ENCODE measurements at regions not wholly inside any gene's neighbourhood (a gene's known extent, or its start where the extent isn't known, plus 50 kb on each side); places are given as distances from the start of the nearest gene placed in this dataset.

- TF ChIP-seq, protein P1, sequence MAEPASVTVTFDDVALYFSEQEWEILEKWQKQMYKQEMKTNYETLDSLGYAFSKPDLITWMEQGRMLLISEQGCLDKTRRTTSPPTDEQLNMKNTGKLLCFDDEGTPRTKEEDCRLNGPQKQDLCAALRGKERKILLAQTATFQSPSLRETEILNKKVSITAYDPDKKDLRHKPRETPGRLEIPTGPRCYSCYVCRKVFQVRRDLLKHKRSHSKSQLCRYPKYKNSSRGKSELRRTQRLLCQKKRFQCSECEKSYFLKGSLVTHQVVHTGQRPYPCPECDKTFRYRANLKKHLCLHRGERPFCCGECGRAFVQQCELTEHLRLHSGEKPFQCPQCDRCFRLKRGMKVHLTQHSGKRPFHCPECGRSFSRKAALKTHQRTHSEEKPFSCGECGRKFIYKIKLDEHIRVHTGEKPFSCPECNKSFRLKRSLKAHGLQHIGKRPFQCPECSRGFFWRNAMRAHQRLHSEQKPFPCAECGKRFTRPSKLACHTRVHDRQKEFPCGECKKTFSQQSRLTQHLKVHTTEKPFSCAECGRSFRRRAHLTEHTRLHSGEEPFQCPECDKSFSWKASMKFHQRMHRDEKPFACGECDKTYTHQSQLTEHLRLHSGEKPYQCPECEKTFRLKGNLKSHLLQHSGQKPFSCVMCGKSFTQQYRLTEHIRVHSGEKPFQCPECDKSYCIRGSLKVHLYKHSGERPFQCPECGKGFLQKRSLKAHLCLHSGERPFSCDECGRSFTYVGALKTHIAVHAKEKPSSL (CRISPR knock-in tag; conservative IDR thresholded peaks at IDR 0.05) = no peak
- TF ChIP-seq, protein P2, sequence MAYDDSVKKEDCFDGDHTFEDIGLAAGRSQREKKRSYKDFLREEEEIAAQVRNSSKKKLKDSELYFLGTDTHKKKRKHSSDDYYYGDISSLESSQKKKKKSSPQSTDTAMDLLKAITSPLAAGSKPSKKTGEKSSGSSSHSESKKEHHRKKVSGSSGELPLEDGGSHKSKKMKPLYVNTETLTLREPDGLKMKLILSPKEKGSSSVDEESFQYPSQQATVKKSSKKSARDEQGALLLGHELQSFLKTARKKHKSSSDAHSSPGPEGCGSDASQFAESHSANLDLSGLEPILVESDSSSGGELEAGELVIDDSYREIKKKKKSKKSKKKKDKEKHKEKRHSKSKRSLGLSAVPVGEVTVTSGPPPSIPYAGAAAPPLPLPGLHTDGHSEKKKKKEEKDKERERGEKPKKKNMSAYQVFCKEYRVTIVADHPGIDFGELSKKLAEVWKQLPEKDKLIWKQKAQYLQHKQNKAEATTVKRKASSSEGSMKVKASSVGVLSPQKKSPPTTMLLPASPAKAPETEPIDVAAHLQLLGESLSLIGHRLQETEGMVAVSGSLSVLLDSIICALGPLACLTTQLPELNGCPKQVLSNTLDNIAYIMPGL (CRISPR knock-in tag; IDR thresholded peaks at IDR 0.05) = no peak
- TF ChIP-seq NR1H2 (CRISPR knock-in tag; IDR thresholded peaks at IDR 0.05) (no peak), ZNF219 (CRISPR knock-in tag; IDR thresholded peaks at IDR 0.05; ENCODE audit: borderline replicate concordance) (no peak), CREB1 (CRISPR knock-in tag; IDR thresholded peaks at IDR 0.05) (no peak), SP1 (CRISPR knock-in tag; conservative IDR thresholded peaks at IDR 0.05) (no peak), FOXP4 (CRISPR knock-in tag; IDR thresholded peaks at IDR 0.05) (no peak), ATF1 (CRISPR knock-in tag; IDR thresholded peaks at IDR 0.05) (no peak)
Measured at GRCh38 chr4:124566030-124566429, 146.5 kb downstream of the ANKRD50 start (continued).

DNA sequence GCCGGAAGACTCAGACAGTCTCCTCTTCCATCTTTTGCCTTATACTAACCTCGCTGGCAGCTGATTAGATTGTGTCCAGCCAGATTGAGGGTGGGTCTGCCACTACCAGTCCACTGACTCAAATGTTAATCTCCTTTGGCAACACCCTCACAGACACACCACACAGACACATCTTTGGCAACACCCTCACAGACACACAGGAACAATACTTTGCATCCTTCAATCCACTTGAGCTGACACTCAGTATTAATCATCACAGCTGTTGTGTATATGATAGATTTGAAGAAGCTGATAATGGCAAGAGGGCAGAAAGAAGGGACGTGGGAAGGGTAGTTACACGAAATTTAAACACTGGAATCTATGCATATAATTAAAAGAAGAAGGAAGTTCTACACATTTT lies 139.5 kb downstream of the ANKRD50 start:
- DNase-seq (ENCODE audit: low spot score) = no peak
- Mint-ChIP-seq H3K9me3 (peaks cover 10% of the 10 kb centered on the region), H3K4me1 (no peaks in the 10 kb centered on the region), H3K27ac (no peak overlapping the region), H3K4me3 (no peak overlapping the region), H3K36me3 (peaks cover 3% of the 10 kb centered on the region), H3K27me3 (ENCODE audit: low read depth) (no peaks in the 10 kb centered on the region)
- CTCF ChIA-PET = interaction anchor here (0.7 kb wide), 1 partner anchor 58 kb away, joined by 4 read pairs; no protein-coding TSS in a partner anchor
- POLR2A ChIA-PET = no interaction called here
- TF ChIP-seq MLX (CRISPR knock-in tag; IDR thresholded peaks at IDR 0.05) (no peak), RELA (CRISPR knock-in tag; IDR thresholded peaks at IDR 0.05; ENCODE audit: borderline replicate concordance) (no peak), NR2C2 (CRISPR knock-in tag; IDR thresholded peaks at IDR 0.05) (no peak)
- no peak for ATAC-seq

DNA sequence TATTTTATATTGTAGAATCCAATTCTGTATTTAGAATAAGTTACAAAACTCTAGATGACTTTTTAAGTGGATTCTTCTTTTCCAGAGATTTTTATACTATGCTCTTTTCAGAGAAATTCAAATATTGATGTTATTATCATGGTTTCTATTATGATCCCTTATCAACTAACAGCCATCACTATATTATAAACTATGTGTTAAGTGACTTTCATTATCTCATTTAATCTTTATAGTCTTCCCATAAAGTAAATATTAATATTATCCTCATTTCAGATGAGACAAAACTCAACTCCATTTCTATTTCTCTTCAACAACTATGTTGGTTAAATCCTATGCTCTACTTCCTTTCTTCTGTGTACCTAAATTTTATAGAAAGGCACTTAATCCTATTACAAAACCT lies 132.6 kb downstream of the ANKRD50 start:
- Mint-ChIP-seq H3K27ac (no peak overlapping the region), H3K4me1 (peaks cover 7% of the 10 kb centered on the region), H3K27me3 (ENCODE audit: low read depth) (no peaks in the 10 kb centered on the region; the same call in 1 of the 2 replicates), H3K4me3 (no peak overlapping the region), H3K36me3 (peaks cover 41% of the 10 kb centered on the region), H3K9me3 (peaks cover 53% of the 10 kb centered on the region)
- POLR2A ChIA-PET = no interaction called here
- DNase-seq (ENCODE audit: low spot score) = no peak
- TF ChIP-seq CREB1 (CRISPR knock-in tag; IDR thresholded peaks at IDR 0.05) = no peak
- TF ChIP-seq OVOL2 (CRISPR knock-in tag; IDR thresholded peaks at IDR 0.05; ENCODE audit: borderline replicate concordance) = no peak
- no peak for TF ChIP-seq GABPB1 (CRISPR knock-in tag; IDR thresholded peaks at IDR 0.05)
- no peak for ATAC-seq
- CTCF ChIA-PET = no interaction called here

- no peak overlapping the region for H3K4me3 Mint-ChIP-seq
- ChIA-PET POLR2A (no interaction called here), CTCF (no interaction called here)
- no peak overlapping the region for H3K27ac Mint-ChIP-seq
- no peak for DNase-seq (ENCODE audit: low spot score)
- H3K9me3 Mint-ChIP-seq = peaks cover 54% of the 10 kb centered on the region
- H3K27me3 Mint-ChIP-seq (ENCODE audit: low read depth) = no peaks in the 10 kb centered on the region; the same call in 1 of the 2 replicates
- peaks cover 17% of the 10 kb centered on the region for H3K4me1 Mint-ChIP-seq
- H3K36me3 Mint-ChIP-seq = peaks cover 51% of the 10 kb centered on the region
- no peak for ATAC-seq
- no peak for TF ChIP-seq NR2C2 (CRISPR knock-in tag; IDR thresholded peaks at IDR 0.05)
- TF ChIP-seq ZNF281 (CRISPR knock-in tag; IDR thresholded peaks at IDR 0.05) = no peak
- no peak for TF ChIP-seq ATF6 (CRISPR knock-in tag; IDR thresholded peaks at IDR 0.05)
- no peak for TF ChIP-seq ZNF263 (CRISPR knock-in tag; IDR thresholded peaks at IDR 0.05; ENCODE audit: low read depth)
- no peak for TF ChIP-seq ZNF317 (CRISPR knock-in tag; IDR thresholded peaks at IDR 0.05; ENCODE audit: borderline replicate concordance, low read depth)
- TF ChIP-seq, protein P3, sequence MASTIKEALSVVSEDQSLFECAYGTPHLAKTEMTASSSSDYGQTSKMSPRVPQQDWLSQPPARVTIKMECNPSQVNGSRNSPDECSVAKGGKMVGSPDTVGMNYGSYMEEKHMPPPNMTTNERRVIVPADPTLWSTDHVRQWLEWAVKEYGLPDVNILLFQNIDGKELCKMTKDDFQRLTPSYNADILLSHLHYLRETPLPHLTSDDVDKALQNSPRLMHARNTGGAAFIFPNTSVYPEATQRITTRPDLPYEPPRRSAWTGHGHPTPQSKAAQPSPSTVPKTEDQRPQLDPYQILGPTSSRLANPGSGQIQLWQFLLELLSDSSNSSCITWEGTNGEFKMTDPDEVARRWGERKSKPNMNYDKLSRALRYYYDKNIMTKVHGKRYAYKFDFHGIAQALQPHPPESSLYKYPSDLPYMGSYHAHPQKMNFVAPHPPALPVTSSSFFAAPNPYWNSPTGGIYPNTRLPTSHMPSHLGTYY (CRISPR knock-in tag; IDR thresholded peaks at IDR 0.05) = no peak
Measured at GRCh38 chr4:124583797-124584196, 128.7 kb downstream of the ANKRD50 start.

Measured in WTC11 (cell line).